ENCODE measurements at regions not wholly inside any gene's neighbourhood (a gene's known extent, or its start where the extent isn't known, plus 50 kb on each side); places are given as distances from the start of the nearest gene placed in this dataset.

DNA sequence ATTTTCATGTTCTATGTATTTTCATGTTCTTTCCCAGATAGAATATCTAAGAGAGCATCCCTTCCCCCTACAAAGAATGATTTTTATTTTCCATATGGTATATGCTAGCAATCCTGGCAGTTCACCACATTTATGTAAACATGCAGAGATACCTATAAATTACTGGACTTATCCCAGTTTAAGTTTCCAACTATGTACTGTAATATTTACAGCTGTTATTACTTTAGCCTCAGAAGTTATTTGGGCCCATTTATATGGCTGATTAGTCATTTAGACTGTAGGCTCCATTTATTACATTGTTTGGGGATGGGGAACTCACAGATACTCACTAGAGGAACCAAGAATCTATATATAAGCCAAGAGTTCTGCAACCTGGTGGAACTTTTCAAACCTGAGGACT lies 84.8 kb upstream of the WARS2 start:
- no peak for TF ChIP-seq CTCF (IDR thresholded peaks at IDR 0.05; ENCODE audit: insufficient read depth, low read length, poor library complexity, severe bottlenecking)
- H3K36me3 ChIP-seq (ENCODE audit: control insufficient read depth, insufficient read depth, low read length): no peaks in the 10 kb centered on the region
- H3K4me3 ChIP-seq (ENCODE audit: low read depth, low read length): no peak overlapping the region
- no peaks in the 10 kb centered on the region for H3K27me3 ChIP-seq (ENCODE audit: control insufficient read depth, insufficient read depth, low read length)
- no peak for DNase-seq (ENCODE audit: low read depth)

- no peak for TF ChIP-seq CTCF (IDR thresholded peaks at IDR 0.05; ENCODE audit: insufficient read depth, low read length, poor library complexity, severe bottlenecking)
- H3K36me3 ChIP-seq (ENCODE audit: control insufficient read depth, insufficient read depth, low read length): no peaks in the 10 kb centered on the region
- H3K27me3 ChIP-seq (ENCODE audit: control insufficient read depth, insufficient read depth, low read length): no peaks in the 10 kb centered on the region
- DNase-seq (ENCODE audit: low read depth): no peak
- no peak overlapping the region for H3K4me3 ChIP-seq (ENCODE audit: low read depth, low read length)
Measured at GRCh38 chr1:119225831-119226230, 85.4 kb upstream of the WARS2 start.

GRCh38 chr1:119226321-119226720 lies 85.9 kb upstream of the WARS2 start:
- no peak for DNase-seq (ENCODE audit: low read depth)
- H3K36me3 ChIP-seq (ENCODE audit: control insufficient read depth, insufficient read depth, low read length): no peaks in the 10 kb centered on the region
- H3K4me3 ChIP-seq (ENCODE audit: low read depth, low read length): no peak overlapping the region
- no peak for TF ChIP-seq CTCF (IDR thresholded peaks at IDR 0.05; ENCODE audit: insufficient read depth, low read length, poor library complexity, severe bottlenecking)
- H3K27me3 ChIP-seq (ENCODE audit: control insufficient read depth, insufficient read depth, low read length): no peaks in the 10 kb centered on the region

DNA sequence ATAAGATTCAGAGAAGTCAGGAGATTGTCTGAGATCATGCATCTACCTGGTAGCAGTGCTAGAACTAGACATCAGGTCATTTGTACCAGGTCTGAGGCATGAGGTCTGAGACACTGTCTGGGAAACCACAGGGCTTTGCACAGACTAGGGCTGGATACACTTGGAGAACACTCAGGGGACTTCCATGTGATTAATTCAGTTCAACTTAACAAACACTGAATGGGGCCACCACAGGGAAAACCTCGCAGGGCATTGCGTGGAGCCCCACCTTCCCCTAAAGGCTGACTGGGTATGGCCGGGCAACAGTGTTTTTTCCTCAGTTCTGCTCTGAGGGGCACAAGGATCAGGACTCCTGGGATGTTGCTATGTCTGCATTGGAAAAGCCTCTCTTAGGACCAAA lies 86.5 kb upstream of the WARS2 start:
- Histone ChIP-seq H3K36me3 (ENCODE audit: control insufficient read depth, insufficient read depth, low read length) (no peaks in the 10 kb centered on the region), H3K27me3 (ENCODE audit: control insufficient read depth, insufficient read depth, low read length) (no peaks in the 10 kb centered on the region), H3K4me3 (ENCODE audit: low read depth, low read length) (no peak overlapping the region)
- TF ChIP-seq CTCF (IDR thresholded peaks at IDR 0.05; ENCODE audit: insufficient read depth, low read length, poor library complexity, severe bottlenecking): no peak
- DNase-seq (ENCODE audit: low read depth): no peak

DNA sequence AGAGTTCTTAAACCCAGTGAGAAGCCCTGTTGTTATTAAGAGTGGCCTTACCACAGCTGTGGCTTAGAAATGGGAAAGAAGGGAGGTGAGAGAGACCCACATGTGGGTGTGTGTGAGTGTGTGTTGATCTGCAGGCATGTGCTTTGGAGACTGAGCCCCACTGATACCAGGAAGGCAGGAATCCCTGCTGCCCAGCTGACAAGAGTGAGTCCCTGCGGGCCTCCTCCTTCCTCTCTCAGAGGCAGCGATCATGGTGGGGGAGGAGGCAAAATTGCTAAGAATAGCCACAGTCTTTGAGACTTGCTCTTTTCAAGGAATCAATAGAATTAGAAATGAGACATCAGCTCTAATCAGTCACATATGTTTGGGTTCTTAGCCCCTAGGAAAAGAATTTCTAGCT lies 87.0 kb upstream of the WARS2 start:
- H3K4me3 ChIP-seq (ENCODE audit: low read depth, low read length): no peak overlapping the region
- TF ChIP-seq CTCF (IDR thresholded peaks at IDR 0.05; ENCODE audit: insufficient read depth, low read length, poor library complexity, severe bottlenecking): no peak
- H3K27me3 ChIP-seq (ENCODE audit: control insufficient read depth, insufficient read depth, low read length): no peaks in the 10 kb centered on the region
- no peaks in the 10 kb centered on the region for H3K36me3 ChIP-seq (ENCODE audit: control insufficient read depth, insufficient read depth, low read length)
- DNase-seq (ENCODE audit: low read depth): no peak

GRCh38 chr1:119228335-119229080 lies 88.1 kb upstream of the WARS2 start:
- no peaks in the 10 kb centered on the region for H3K36me3 ChIP-seq (ENCODE audit: control insufficient read depth, insufficient read depth, low read length)
- no peak for TF ChIP-seq CTCF (IDR thresholded peaks at IDR 0.05; ENCODE audit: insufficient read depth, low read length, poor library complexity, severe bottlenecking)
- H3K27me3 ChIP-seq (ENCODE audit: control insufficient read depth, insufficient read depth, low read length): no peaks in the 10 kb centered on the region
- DNase-seq (ENCODE audit: low read depth): no peak
- H3K4me3 ChIP-seq (ENCODE audit: low read depth, low read length): no peak overlapping the region
